ENCODE measurements at regions not wholly inside any gene's neighbourhood (a gene's known extent, or its start where the extent isn't known, plus 50 kb on each side); places are given as distances from the start of the nearest gene placed in this dataset.

DNA sequence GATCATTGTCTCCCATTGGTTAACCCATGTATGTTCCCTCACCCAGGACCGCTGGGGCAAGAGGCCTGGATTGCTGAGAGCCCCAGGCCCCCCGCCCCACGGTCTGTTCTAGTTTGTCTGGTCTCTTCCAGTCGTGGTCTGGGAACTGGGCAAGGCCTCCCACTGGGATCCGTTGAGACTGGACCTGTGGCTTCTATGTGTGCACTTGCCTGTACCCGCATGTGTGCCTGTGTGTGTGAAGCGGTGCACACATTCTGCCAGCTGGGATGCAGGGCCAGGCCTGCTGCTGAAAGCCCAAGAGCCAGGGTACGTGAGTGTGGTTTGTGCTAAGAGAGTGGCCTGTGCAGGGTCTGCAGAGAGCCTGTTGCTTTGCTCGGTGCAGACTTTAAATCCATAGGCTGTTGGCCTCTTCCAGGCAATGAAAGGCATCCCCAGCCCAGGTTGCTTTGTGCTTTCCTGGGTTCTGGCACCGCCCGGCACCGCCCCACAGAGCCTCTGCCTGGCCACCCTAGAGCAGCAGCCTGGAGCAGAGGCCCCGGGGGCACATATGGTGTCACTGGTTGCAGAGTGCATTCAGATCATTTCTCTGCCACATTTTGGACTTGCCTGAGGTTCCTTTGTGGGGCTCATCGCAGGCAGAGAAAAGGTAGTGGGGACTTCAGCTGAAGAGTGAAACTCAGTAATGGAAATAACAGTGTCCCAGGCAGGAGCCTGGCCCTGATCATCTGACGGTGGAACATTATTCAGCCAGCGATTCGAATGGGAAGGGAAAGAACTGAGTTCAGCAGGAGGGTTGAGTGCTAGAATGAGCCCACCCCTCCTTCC, 215.5 kb downstream of the GLRX3 start:
- TF ChIP-seq GATA3 (IDR thresholded peaks at IDR 0.05; ENCODE audit: low read depth, low read length) (no peak), GATA2 (IDR thresholded peaks at IDR 0.05; ENCODE audit: low read depth, low read length) (no peak)

Measured in SH-SY5Y (cell line).